ENCODE measurements at regions not wholly inside any gene's neighbourhood (a gene's known extent, or its start where the extent isn't known, plus 50 kb on each side); places are given as distances from the start of the nearest gene placed in this dataset.
A peak's percentile ranks its signal among the peaks of the same experiment; 100 is the strongest.

GRCh38 chr4:123825596-123826291, 429.1 kb downstream of the SPRY1 start:
- Histone ChIP-seq H3K36me3 (ENCODE audit: control insufficient read depth, insufficient read depth, low read length) (peaks cover 2% of the 10 kb centered on the region), H3K4me3 (ENCODE audit: low read length) (no peak overlapping the region), H3K27ac (ENCODE audit: low read length) (no peak overlapping the region), H3K9me3 (replicated peaks; ENCODE audit: control insufficient read depth, low read depth, low read length) (no peaks in the 10 kb centered on the region), H3K27me3 (ENCODE audit: control insufficient read depth, insufficient read depth, low read length) (no peaks in the 10 kb centered on the region), H3K4me1 (ENCODE audit: control insufficient read depth, insufficient read depth, low read length) (peaks cover 11% of the 10 kb centered on the region)
- 86% methylated on average over 1 of the region's 1 CpG for WGBS (ENCODE audit: insufficient coverage)
- no peak for DNase-seq

- H3K4me1 ChIP-seq (ENCODE audit: control insufficient read depth, insufficient read depth, low read length): peaks cover 16% of the 10 kb centered on the region
- H3K27me3 ChIP-seq (ENCODE audit: control insufficient read depth, insufficient read depth, low read length): no peaks in the 10 kb centered on the region
- peak; percentile 83 for DNase-seq
- WGBS (ENCODE audit: insufficient coverage): no CpG with 5 or more reads among the region's 2 CpGs
- no peak overlapping the region for H3K4me3 ChIP-seq (ENCODE audit: low read length)
- peaks cover 2% of the 10 kb centered on the region for H3K36me3 ChIP-seq (ENCODE audit: control insufficient read depth, insufficient read depth, low read length)
- no peaks in the 10 kb centered on the region for H3K9me3 ChIP-seq (replicated peaks; ENCODE audit: control insufficient read depth, low read depth, low read length)
- H3K27ac ChIP-seq (ENCODE audit: low read length): peak overlapping the region; percentile 67
Observed at GRCh38 chr4:123826896-123827295, 430.3 kb downstream of the SPRY1 start.

DNA sequence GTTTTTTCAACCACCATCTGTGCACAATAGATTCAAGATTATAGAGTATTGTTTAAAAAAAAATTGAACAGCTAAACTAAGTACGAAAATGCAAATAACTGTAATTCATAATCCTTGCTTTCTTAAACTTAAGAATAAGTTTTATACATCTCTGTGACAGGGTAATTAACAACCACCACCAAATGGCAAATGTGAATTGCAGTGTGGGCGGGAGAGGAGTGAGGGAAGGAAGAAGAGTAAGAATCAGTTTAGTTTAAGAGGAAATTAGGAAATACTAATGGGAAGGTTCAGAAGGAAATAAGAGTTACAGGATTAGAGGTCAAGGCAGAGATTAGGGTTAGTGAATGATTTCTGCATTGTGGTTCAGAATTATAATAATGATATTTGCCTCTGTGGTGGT, 430.9 kb downstream of the SPRY1 start:
- no peaks in the 10 kb centered on the region for H3K27me3 ChIP-seq (ENCODE audit: control insufficient read depth, insufficient read depth, low read length)
- peaks cover 2% of the 10 kb centered on the region for H3K36me3 ChIP-seq (ENCODE audit: control insufficient read depth, insufficient read depth, low read length)
- no peak for DNase-seq
- H3K27ac ChIP-seq (ENCODE audit: low read length): peak overlapping the region; percentile 67
- WGBS (ENCODE audit: insufficient coverage): 100% methylated on average over 1 of the region's 2 CpGs
- no peaks in the 10 kb centered on the region for H3K9me3 ChIP-seq (replicated peaks; ENCODE audit: control insufficient read depth, low read depth, low read length)
- H3K4me3 ChIP-seq (ENCODE audit: low read length): no peak overlapping the region
- peaks cover 21% of the 10 kb centered on the region for H3K4me1 ChIP-seq (ENCODE audit: control insufficient read depth, insufficient read depth, low read length)

- DNase-seq: peak; percentile 89
- no CpG with 5 or more reads among the region's 6 CpGs for WGBS (ENCODE audit: insufficient coverage)
- peak overlapping the region; percentile 98 for H3K27ac ChIP-seq (ENCODE audit: low read length)
- peaks cover 23% of the 10 kb centered on the region for H3K4me1 ChIP-seq (ENCODE audit: control insufficient read depth, insufficient read depth, low read length)
- H3K36me3 ChIP-seq (ENCODE audit: control insufficient read depth, insufficient read depth, low read length): peaks cover 2% of the 10 kb centered on the region
- H3K27me3 ChIP-seq (ENCODE audit: control insufficient read depth, insufficient read depth, low read length): no peaks in the 10 kb centered on the region
- H3K9me3 ChIP-seq (replicated peaks; ENCODE audit: control insufficient read depth, low read depth, low read length): no peaks in the 10 kb centered on the region
- H3K4me3 ChIP-seq (ENCODE audit: low read length): no peak overlapping the region
Observed at GRCh38 chr4:123830930-123831329, 434.3 kb downstream of the SPRY1 start.

DNA sequence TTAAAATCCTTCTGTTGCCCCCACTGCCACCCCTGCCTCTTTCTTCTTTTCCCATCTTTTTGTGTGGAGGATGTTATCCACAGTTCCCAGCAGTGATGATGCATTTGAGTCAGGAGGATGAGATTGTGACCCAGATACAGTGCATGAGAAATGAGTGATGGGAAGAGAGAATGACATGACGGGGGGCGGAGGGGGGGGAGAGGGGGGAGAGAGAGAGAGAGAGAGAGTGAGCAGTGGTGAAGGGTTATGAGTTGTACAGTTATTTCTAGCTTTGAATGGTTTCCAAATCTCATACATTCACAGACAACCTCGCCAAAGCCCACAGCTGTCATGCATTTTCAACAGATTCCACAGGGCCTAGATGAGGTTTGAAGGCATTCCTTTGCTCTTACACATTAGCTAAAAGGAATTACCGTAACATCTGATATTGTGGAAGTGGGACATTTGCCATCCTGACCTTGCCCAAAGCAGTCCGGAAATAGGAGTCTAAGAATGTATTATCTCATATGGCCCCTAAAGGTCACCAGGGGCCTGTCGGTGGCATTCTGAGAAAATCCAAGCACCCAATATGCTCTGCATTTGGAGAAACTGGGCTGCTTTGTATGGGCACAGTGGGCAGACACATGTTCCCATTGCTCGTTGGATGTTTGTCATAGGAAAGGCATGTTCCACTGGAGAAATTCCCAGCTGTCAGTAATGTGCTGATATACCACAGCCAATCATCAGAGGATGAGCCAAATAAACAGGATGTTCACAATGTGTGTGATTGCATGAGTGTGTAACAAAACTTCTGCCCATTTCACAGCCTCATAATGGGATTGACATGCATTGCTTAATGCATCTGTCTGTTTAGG, 435.8 kb downstream of the SPRY1 start:
- Histone ChIP-seq H3K27me3 (ENCODE audit: control insufficient read depth, insufficient read depth, low read length) (no peaks in the 10 kb centered on the region), H3K36me3 (ENCODE audit: control insufficient read depth, insufficient read depth, low read length) (peaks cover 2% of the 10 kb centered on the region), H3K4me3 (ENCODE audit: low read length) (no peak overlapping the region), H3K4me1 (ENCODE audit: control insufficient read depth, insufficient read depth, low read length) (peaks cover 21% of the 10 kb centered on the region), H3K27ac (ENCODE audit: low read length) (peak overlapping the region; percentile 98), H3K9me3 (replicated peaks; ENCODE audit: control insufficient read depth, low read depth, low read length) (no peaks in the 10 kb centered on the region)
- DNase-seq: peak; percentile 99
- no CpG with 5 or more reads among the region's 7 CpGs for WGBS (ENCODE audit: insufficient coverage)

DNA sequence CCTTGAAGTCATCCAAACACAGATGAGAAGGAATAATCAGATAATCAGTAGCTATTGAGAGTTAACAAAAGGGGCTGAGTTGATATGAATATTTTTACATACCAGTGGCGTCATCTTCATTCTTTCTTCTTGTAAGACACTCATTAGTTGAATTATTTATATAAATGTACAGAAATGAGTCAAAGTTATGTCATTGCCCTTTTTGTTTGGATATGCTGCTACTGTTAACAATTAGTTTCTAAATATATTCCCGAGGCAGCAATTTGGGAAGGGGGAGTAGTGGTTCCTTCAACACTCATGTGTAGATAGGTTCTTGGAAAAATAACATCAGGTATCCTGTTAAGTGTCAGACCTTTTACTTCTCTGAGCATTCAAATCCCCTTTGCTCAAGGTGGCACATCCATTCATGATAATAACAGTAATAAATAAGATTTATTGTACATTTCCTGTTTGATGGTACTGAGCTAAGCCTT, 436.6 kb downstream of the SPRY1 start:
- no peaks in the 10 kb centered on the region for H3K9me3 ChIP-seq (replicated peaks; ENCODE audit: control insufficient read depth, low read depth, low read length)
- H3K27me3 ChIP-seq (ENCODE audit: control insufficient read depth, insufficient read depth, low read length): no peaks in the 10 kb centered on the region
- DNase-seq: no peak
- H3K4me3 ChIP-seq (ENCODE audit: low read length): no peak overlapping the region
- peaks cover 20% of the 10 kb centered on the region for H3K4me1 ChIP-seq (ENCODE audit: control insufficient read depth, insufficient read depth, low read length)
- H3K27ac ChIP-seq (ENCODE audit: low read length): peak overlapping the region; percentile 98
- peaks cover 2% of the 10 kb centered on the region for H3K36me3 ChIP-seq (ENCODE audit: control insufficient read depth, insufficient read depth, low read length)
- no CpG with 5 or more reads among the region's 2 CpGs for WGBS (ENCODE audit: insufficient coverage)

GRCh38 chr4:123835831-123836590, 439.4 kb downstream of the SPRY1 start:
- DNase-seq: peak; percentile 83
- H3K27me3 ChIP-seq (ENCODE audit: control insufficient read depth, insufficient read depth, low read length): no peaks in the 10 kb centered on the region
- H3K4me1 ChIP-seq (ENCODE audit: control insufficient read depth, insufficient read depth, low read length): peaks cover 18% of the 10 kb centered on the region
- H3K36me3 ChIP-seq (ENCODE audit: control insufficient read depth, insufficient read depth, low read length): no peaks in the 10 kb centered on the region
- peak overlapping the region; percentile 43 for H3K27ac ChIP-seq (ENCODE audit: low read length)
- no peaks in the 10 kb centered on the region for H3K9me3 ChIP-seq (replicated peaks; ENCODE audit: control insufficient read depth, low read depth, low read length)
- H3K4me3 ChIP-seq (ENCODE audit: low read length): no peak overlapping the region
- WGBS (ENCODE audit: insufficient coverage): no CpG with 5 or more reads among the region's 4 CpGs

- Histone ChIP-seq H3K9me3 (replicated peaks; ENCODE audit: control insufficient read depth, low read depth, low read length) (no peaks in the 10 kb centered on the region), H3K4me1 (ENCODE audit: control insufficient read depth, insufficient read depth, low read length) (peaks cover 21% of the 10 kb centered on the region), H3K27ac (ENCODE audit: low read length) (peak overlapping the region; percentile 74), H3K36me3 (ENCODE audit: control insufficient read depth, insufficient read depth, low read length) (no peaks in the 10 kb centered on the region), H3K4me3 (ENCODE audit: low read length) (no peak overlapping the region), H3K27me3 (ENCODE audit: control insufficient read depth, insufficient read depth, low read length) (no peaks in the 10 kb centered on the region)
- WGBS (ENCODE audit: insufficient coverage): 68% methylated on average over 2 of the region's 4 CpGs
- DNase-seq: no peak
Observed at GRCh38 chr4:123836851-123837595, 440.4 kb downstream of the SPRY1 start.

DNA sequence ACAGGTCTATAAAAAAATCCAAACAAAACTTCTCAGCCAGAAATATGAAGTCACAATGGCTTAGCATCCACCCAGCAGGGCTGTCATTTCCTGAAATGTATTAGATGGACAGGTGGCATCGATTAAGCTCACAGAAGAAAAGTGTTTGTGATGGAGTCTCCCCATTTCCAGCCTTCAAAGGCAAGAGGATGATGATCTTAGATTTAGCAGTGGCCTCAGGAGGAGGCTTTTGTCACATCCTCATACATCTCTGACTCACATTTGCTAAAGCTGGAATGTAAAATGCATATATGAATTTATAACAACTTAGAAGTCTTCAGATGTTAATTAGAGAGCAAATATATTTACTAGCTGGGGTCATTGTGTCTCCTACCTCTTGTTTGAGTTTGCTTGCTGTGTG, 441.9 kb downstream of the SPRY1 start:
- no CpG with 5 or more reads among the region's 1 CpG for WGBS (ENCODE audit: insufficient coverage)
- no peak overlapping the region for H3K4me3 ChIP-seq (ENCODE audit: low read length)

More for the DNA sequence above, 441.9 kb downstream of the SPRY1 start:
- Histone ChIP-seq H3K9me3 (replicated peaks; ENCODE audit: control insufficient read depth, low read depth, low read length) (no peaks in the 10 kb centered on the region), H3K27me3 (ENCODE audit: control insufficient read depth, insufficient read depth, low read length) (no peaks in the 10 kb centered on the region), H3K36me3 (ENCODE audit: control insufficient read depth, insufficient read depth, low read length) (no peaks in the 10 kb centered on the region), H3K4me1 (ENCODE audit: control insufficient read depth, insufficient read depth, low read length) (peaks cover 15% of the 10 kb centered on the region), H3K27ac (ENCODE audit: low read length) (peak overlapping the region; percentile 56)
- DNase-seq: peak; percentile 59

All from muscle of leg (tissue), 3 donors.